GM19397 (cell line): ENCODE measurements at regions not wholly inside any gene's neighbourhood (a gene's known extent, or its start where the extent isn't known, plus 50 kb on each side); places are given as distances from the start of the nearest gene placed in this dataset.
A peak's percentile ranks its signal among the peaks of the same experiment; 100 is the strongest.

Source experiments
- ATAC-seq: cut with Tn5 transposase; IDR thresholded peaks from one replicate; pipeline ENCODE4 v1.9.1; 2021; ENCODE audit warnings: mild to moderate bottlenecking, moderate library complexity; ENCODE audit not compliant: unreplicated experiment

GRCh38 chr10:28922127-28922526, 244.8 kb downstream of the BAMBI start:
- ATAC-seq: no peak

- no peak for ATAC-seq
These were observed 245.5 kb downstream of the BAMBI start for GRCh38 chr10:28922861-28923260.

DNA sequence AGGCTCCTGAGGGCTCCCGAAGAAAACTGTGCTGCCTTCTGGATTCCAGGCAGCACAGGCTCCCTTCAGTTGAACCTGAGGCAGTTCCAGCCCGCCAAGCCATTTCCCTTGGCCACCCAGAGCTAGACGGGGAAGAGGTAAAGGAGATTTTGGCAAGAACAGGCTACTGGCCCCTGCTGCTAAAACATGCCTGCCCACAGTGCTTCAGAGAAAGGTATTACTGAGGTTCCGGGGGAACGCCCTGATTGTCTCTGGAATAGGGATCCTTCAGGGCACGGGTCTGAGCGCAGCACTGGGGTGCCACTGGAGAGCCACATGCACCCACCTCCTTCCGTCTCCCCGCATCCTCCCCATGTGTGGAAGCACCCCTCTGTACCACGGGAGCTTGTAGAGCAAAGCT, 247.4 kb downstream of the BAMBI start:
- ATAC-seq: no peak

DNA sequence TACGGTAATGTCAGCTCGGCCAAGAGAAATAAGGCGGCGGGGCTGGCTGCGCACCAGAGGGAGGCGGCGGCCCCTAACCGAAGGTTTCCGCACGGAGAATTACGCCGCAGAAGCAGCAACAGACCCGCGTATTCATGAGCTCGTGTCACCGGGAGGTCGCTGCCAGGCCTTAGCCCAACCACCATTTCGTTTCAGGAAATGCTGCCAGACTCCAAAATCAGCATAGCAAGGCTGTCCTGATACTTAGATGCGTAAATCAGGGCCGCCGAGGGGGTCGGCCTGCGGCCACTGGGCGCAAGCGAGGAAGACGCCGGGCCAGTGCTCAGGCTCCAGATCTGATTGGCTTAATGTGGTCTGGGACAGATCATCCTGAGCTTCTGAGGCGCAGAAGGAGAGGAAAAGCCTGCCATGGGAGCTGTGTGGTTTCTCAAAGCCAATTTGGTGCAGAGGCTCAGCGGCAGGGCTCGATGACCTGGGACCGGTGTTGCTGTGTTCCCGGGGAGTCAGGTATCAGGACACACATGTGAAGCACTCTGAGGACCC, 247.9 kb downstream of the BAMBI start:
- ATAC-seq: no peak

DNA sequence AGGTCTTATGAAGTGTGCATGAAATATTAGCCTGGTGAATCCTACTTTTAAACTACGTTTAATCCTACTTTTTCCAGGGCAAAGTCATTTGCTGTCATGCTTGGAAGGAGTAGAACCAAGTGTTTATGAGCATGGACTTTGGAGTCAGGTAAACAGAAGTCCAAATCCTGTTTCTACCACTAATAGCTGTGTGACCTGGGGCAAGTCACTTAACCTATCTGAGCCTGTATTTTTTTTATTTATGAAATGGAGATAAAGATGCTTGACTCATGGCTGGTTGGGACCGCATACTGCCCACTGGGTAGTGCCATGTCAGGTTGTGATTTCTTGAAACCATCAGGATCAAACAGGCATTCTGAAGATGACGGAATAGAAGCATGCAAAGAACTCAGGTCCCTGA, 249.6 kb downstream of the BAMBI start:
- ATAC-seq: no peak

- ATAC-seq: no peak
These were observed 251.2 kb downstream of the BAMBI start for GRCh38 chr10:28928484-28928883.

- ATAC-seq: no peak
These were observed 252.6 kb downstream of the BAMBI start for GRCh38 chr10:28929942-28930341.

DNA sequence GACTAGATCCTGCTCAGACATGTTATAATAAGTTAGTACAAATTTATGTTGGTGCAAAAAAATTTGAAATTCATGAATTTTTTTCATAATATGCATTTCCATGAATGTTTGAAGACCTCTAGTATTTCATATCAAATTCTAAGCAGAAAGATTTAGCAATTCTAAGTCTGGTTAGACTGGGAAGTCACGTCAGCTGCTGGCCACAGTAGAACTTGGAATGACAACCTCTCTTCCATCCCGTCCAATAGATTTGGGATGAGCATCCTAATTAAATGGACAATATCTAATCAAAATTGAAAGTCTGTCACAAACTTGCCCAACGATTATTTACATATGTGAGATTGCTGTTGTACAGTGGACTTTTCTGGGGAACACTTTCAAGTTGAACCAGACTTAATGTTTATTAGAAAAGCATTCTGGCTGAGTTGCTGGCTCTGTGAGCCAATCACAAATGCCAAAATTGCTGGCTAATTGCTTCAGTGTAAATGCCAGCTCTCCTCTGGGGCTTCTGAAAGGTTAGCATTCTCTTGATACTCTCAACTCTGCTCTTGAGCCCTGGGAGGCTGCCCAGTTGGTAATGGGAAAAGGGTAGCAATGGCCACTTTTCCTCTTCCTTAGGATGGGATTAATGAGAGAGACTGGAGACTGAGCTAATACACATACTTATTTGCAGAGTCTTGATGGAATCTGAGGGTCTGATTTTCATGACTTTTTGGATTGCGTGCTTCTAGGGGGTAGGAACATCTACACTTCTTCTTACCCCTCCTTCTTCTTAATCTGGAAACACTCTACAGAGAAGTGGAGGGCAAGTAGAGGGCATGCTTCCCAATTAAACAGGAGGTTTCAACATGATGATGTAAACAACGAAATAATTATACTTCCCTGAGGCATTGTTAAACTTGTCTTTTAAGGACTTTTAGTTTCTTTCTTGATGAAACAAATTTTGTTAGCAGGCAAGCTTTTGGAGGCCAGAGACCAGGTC, 253.5 kb downstream of the BAMBI start:
- no peak for ATAC-seq

DNA sequence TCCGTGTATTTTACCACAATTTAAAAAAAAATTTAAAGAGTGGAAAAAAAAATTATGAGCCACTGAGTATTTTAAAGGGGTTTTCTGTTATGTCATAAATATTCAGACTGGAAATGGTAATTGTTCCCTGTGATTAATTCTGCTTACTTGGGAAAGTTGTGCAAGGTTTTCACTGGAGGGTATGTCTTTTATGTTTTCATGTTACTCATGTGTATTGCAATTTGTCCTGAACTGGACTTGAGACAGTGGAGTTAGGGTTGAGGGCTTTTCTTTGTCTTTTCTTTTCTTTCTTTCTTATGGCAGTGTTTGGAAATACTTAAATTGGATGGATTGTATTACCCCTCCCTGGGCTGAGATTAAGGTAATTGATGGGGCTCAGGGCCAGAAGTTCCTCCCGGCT, 257.7 kb downstream of the BAMBI start:
- no peak for ATAC-seq

DNA sequence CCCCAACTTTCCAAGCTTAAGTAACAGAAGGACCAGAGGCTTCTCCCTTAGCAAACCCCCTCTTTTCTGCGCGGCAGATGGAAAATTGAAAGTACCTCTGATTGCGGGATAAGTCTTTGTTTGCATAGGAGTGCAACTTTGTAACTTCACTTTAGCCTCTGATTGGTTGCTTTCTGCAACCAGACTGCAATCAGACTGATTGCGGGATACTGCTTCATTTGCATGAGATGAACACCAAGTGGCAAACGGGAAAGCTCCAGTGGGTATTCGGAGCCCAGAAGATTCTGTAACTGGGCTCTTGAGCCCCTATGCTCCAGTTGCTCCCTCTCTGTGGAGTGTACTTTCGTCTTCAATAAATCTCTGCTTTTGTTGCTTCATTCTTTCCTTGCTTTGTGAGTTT, 260.6 kb downstream of the BAMBI start:
- ATAC-seq: no peak

DNA sequence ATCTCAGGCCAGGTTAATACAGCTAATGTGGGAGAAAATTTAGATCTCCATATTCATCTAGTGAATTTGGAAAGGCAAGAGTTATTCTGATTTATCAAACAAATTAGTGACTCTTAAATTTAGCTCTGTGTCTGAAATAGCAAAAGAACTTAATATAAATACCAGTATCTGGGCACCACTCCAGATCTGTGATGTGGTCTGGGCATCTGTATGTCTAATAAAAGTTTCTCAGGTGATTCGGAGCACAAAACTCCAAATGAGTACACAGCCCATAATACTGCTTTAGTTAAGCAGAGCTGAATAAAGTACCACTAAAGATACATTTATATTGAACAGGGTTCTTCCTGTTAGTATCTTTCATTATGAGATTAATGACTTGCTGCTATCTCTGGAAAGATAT, 261.4 kb downstream of the BAMBI start:
- no peak for ATAC-seq

DNA sequence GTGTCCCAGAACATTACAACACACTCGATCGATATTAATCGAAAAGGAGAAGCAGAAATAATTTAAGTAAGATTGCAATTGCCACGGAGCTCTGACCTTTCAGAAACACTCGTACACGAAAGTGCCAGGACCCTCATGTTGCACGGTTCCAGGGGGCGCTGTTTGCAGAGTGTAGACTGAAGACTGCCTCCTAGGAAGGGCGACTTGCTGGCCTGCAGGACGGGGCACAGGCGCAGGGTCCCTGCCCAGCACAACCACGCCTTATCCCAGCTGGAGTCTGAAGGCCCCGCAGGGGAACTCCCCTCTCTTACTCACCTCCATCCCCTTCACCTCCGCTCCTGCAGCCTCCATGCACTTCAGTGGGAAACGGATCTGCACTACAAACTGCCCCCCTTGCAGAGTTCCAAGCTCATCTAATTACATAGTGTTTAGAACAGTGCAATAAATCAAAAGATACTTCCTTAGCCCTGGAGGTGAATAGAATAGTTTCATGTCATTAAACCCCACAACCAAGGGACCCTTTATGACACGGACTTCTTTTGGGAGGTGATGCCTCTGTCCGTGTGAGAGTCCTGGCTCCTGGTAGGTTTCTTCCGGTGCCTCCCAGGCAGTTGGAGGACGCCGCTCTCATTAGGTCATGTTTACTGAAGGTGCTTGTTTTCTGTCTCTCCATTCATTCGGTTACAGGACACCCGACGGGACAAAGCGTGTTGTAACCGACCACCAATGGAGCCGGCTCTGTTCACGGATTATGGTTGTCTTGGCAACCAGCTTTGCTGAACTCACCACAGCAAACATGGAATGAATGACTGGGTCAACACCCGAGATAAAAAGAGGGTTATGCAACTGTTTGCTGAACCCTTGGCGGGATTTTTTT, 262.2 kb downstream of the BAMBI start:
- ATAC-seq: no peak

- no peak for ATAC-seq
These were observed 263.0 kb downstream of the BAMBI start for GRCh38 chr10:28940158-28940888.

- no peak for ATAC-seq
These were observed 264.7 kb downstream of the BAMBI start for GRCh38 chr10:28942012-28942411.

- no peak for ATAC-seq
These were observed 268.6 kb downstream of the BAMBI start for GRCh38 chr10:28945959-28946358.

- no peak for ATAC-seq
These were observed 269.2 kb downstream of the BAMBI start for GRCh38 chr10:28946479-28946878.

- no peak for ATAC-seq
These were observed 269.9 kb downstream of the BAMBI start for GRCh38 chr10:28947171-28947570.

DNA sequence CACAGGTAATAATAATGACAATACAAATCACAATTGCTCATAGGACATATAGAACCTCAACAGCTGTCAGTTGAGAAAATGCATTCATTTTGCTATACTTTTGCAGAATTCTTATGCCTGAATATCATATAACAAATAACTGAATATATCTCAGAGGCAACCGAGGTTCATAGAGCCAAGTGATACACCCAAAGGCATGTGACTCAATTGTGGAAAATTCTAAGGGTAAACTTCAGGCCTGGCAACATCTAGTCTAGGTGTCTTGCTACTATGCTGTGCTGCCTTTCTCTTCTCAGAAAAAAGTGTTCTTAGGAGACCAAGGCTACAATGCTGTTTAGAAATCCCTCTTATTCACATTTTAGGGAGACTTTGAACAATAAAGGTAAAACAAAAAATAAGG, 270.7 kb downstream of the BAMBI start:
- ATAC-seq: no peak

GRCh38 chr10:28949005-28950004, 272.0 kb downstream of the BAMBI start:
- peak; percentile 56 for ATAC-seq

GRCh38 chr10:28951484-28951883, 274.2 kb downstream of the BAMBI start:
- no peak for ATAC-seq
